ENCODE measurements at regions not wholly inside any gene's neighbourhood (a gene's known extent, or its start where the extent isn't known, plus 50 kb on each side); places are given as distances from the start of the nearest gene placed in this dataset.

DNA sequence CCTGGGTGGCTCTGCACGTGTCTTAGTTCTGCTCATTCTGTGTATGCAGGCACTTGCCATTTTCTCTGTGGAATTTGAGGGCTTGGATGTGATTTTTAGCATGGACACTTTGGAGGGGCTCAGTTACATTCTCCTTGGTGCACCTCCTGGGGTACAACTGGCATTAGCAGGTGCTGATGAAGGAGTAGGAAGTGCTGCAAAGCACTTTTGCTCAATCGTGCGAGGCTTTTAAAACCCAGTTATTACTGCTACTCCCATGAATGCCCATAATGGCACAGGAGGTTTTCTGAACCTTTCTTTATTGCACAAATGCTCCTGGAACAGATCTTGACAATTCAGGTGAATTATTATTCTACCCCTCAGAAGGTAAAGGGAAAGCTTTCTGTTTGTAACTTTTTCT lies 78.7 kb downstream of the SLC25A47 start:
- TF ChIP-seq, protein P1, sequence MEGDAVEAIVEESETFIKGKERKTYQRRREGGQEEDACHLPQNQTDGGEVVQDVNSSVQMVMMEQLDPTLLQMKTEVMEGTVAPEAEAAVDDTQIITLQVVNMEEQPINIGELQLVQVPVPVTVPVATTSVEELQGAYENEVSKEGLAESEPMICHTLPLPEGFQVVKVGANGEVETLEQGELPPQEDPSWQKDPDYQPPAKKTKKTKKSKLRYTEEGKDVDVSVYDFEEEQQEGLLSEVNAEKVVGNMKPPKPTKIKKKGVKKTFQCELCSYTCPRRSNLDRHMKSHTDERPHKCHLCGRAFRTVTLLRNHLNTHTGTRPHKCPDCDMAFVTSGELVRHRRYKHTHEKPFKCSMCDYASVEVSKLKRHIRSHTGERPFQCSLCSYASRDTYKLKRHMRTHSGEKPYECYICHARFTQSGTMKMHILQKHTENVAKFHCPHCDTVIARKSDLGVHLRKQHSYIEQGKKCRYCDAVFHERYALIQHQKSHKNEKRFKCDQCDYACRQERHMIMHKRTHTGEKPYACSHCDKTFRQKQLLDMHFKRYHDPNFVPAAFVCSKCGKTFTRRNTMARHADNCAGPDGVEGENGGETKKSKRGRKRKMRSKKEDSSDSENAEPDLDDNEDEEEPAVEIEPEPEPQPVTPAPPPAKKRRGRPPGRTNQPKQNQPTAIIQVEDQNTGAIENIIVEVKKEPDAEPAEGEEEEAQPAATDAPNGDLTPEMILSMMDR (IDR thresholded peaks at IDR 0.05; ENCODE audit: low read depth, low read length, poor library complexity, severe bottlenecking) = no peak
- TF ChIP-seq EZH2phosphoT487 (IDR thresholded peaks at IDR 0.05; ENCODE audit: borderline replicate concordance, low read length) = no peak

All from DOHH2 (cell line).